ENCODE measurements at regions not wholly inside any gene's neighbourhood (a gene's known extent, or its start where the extent isn't known, plus 50 kb on each side); places are given as distances from the start of the nearest gene placed in this dataset.

- no peak overlapping the region for H3K4me3 ChIP-seq (ENCODE audit: low read depth, low read length)
- no peak for DNase-seq
- H3K27me3 ChIP-seq (ENCODE audit: insufficient read depth, low read depth, severe bottlenecking) = no peaks in the 10 kb centered on the region
Observed at GRCh38 chr14:51401272-51401671, 161.2 kb downstream of the TMX1 start.

GRCh38 chr14:51401756-51402155 lies 161.7 kb downstream of the TMX1 start:
- Histone ChIP-seq H3K36me3 (no peaks in the 10 kb centered on the region), H3K27me3 (ENCODE audit: insufficient read depth, low read depth, severe bottlenecking) (no peaks in the 10 kb centered on the region), H3K27ac (no peak overlapping the region), H3K9me3 (ENCODE audit: severe bottlenecking) (no peaks in the 10 kb centered on the region), H3K4me3 (ENCODE audit: low read depth, low read length) (no peak overlapping the region)
- no peak for DNase-seq
- no peak for TF ChIP-seq CTCF (IDR thresholded peaks at IDR 0.05; ENCODE audit: low read depth, low read length)

More at GRCh38 chr14:51401272-51401671, 161.2 kb downstream of the TMX1 start:
- H3K36me3 ChIP-seq = no peaks in the 10 kb centered on the region
- no peak for TF ChIP-seq CTCF (IDR thresholded peaks at IDR 0.05; ENCODE audit: low read depth, low read length)
- no peaks in the 10 kb centered on the region for H3K9me3 ChIP-seq (ENCODE audit: severe bottlenecking)
- no peak overlapping the region for H3K27ac ChIP-seq

GRCh38 chr14:51410897-51411296 lies 170.8 kb downstream of the TMX1 start:
- Histone ChIP-seq H3K27me3 (ENCODE audit: insufficient read depth, low read depth, severe bottlenecking) (no peaks in the 10 kb centered on the region), H3K9me3 (ENCODE audit: severe bottlenecking) (no peaks in the 10 kb centered on the region), H3K4me3 (ENCODE audit: low read depth, low read length) (no peak overlapping the region), H3K36me3 (no peaks in the 10 kb centered on the region), H3K27ac (no peak overlapping the region)
- DNase-seq = no peak
- no peak for TF ChIP-seq CTCF (IDR thresholded peaks at IDR 0.05; ENCODE audit: low read depth, low read length)

GRCh38 chr14:51419685-51420084 lies 179.6 kb downstream of the TMX1 start:
- H3K27ac ChIP-seq = no peak overlapping the region
- no peaks in the 10 kb centered on the region for H3K27me3 ChIP-seq (ENCODE audit: insufficient read depth, low read depth, severe bottlenecking)
- peaks cover 12% of the 10 kb centered on the region for H3K9me3 ChIP-seq (ENCODE audit: severe bottlenecking)
- H3K4me3 ChIP-seq (ENCODE audit: low read depth, low read length) = no peak overlapping the region
- no peaks in the 10 kb centered on the region for H3K36me3 ChIP-seq
- no peak for TF ChIP-seq CTCF (IDR thresholded peaks at IDR 0.05; ENCODE audit: low read depth, low read length)
- DNase-seq = no peak

GRCh38 chr14:51422704-51423103 lies 182.7 kb downstream of the TMX1 start:
- Histone ChIP-seq H3K27me3 (ENCODE audit: insufficient read depth, low read depth, severe bottlenecking) (no peaks in the 10 kb centered on the region), H3K27ac (no peak overlapping the region), H3K4me3 (ENCODE audit: low read depth, low read length) (no peak overlapping the region), H3K9me3 (ENCODE audit: severe bottlenecking) (peaks cover 12% of the 10 kb centered on the region), H3K36me3 (no peaks in the 10 kb centered on the region)
- no peak for DNase-seq
- TF ChIP-seq CTCF (IDR thresholded peaks at IDR 0.05; ENCODE audit: low read depth, low read length) = no peak

GRCh38 chr14:51424041-51424440 lies 184.0 kb downstream of the TMX1 start:
- DNase-seq = no peak
- Histone ChIP-seq H3K4me3 (ENCODE audit: low read depth, low read length) (no peak overlapping the region), H3K36me3 (no peaks in the 10 kb centered on the region), H3K9me3 (ENCODE audit: severe bottlenecking) (peaks cover 7% of the 10 kb centered on the region), H3K27me3 (ENCODE audit: insufficient read depth, low read depth, severe bottlenecking) (no peaks in the 10 kb centered on the region), H3K27ac (no peak overlapping the region)
- no peak for TF ChIP-seq CTCF (IDR thresholded peaks at IDR 0.05; ENCODE audit: low read depth, low read length)
